IMR-90 (cell line): ENCODE measurements at regions not wholly inside any gene's neighbourhood (a gene's known extent, or its start where the extent isn't known, plus 50 kb on each side); places are given as distances from the start of the nearest gene placed in this dataset.

Experiments
- ATAC-seq: fragments of 200-7000 bp; cut with Tn5 transposase; 2 replicates; pipeline ENCODE4 v1.9.1; 2020; ENCODE audit warnings: low read depth, mild to moderate bottlenecking, moderate library complexity
- BruUV-seq: library from RNA; stranded (reverse); fragments of 400-500 nt; replicated peaks from 2 replicates; lab custom pipeline; 2021; lab: Mats Ljungman, UMichigan
- CTCF ChIA-PET: fragments of 300-600 bp; formaldehyde crosslinking; extraction: SDS; loops from one replicate; lab custom pipeline; 2021; ENCODE audit warnings: antibody characterized with exemption; lab: Yijun Ruan, JAX
- POLR2A ChIA-PET: fragments of 300-600 bp; sonication (Branson Sonifier 250); formaldehyde crosslinking; loops from one replicate; lab custom pipeline; 2022; ENCODE audit warnings: antibody characterized with exemption; ENCODE audit not compliant: unreplicated experiment; lab: Charles Lee
- DNase-seq: peaks from one replicate; pipeline ENCODE4 v3.0.0; 2013
- H2AFZ ChIP-seq: replicated peaks from 2 replicates; pipeline ENCODE3; 2013; ENCODE audit warnings: low read length, mild to moderate bottlenecking; ENCODE audit not compliant: poor library complexity
- H2AK5ac ChIP-seq: 2 replicates; pipeline ENCODE4 v1.6.1; 2013; ENCODE audit warnings: low read depth, low read length, inconsistent platforms
- H2AK9ac ChIP-seq: replicated peaks from 2 replicates; pipeline ENCODE3; 2013; ENCODE audit warnings: mild to moderate bottlenecking, low read depth, low read length, moderate library complexity; ENCODE audit not compliant: poor library complexity
- H2BK120ac ChIP-seq: 2 replicates; pipeline ENCODE4 v1.6.1; 2013; ENCODE audit warnings: low read depth, low read length, inconsistent platforms
- H2BK15ac ChIP-seq: 3 replicates; pipeline ENCODE4 v1.6.1; 2013; ENCODE audit warnings: low read depth, low read length, inconsistent platforms
- H2BK20ac ChIP-seq: 2 replicates; pipeline ENCODE4 v1.6.1; 2013; ENCODE audit warnings: low read depth, mild to moderate bottlenecking, inconsistent platforms, low read length, moderate library complexity
- H2BK5ac ChIP-seq: 2 replicates; pipeline ENCODE4 v1.6.1; 2013; ENCODE audit warnings: mild to moderate bottlenecking, low read depth, low read length, inconsistent platforms; ENCODE audit not compliant: poor library complexity, severe bottlenecking
- H3K14ac ChIP-seq: replicated peaks from 2 replicates; pipeline ENCODE4 v1.6.1; 2013; ENCODE audit warnings: low read depth, low read length, inconsistent platforms
- H3K18ac ChIP-seq: 2 replicates; pipeline ENCODE4 v1.6.1; 2013; ENCODE audit warnings: low read depth, low read length, control low read depth
- H3K23ac ChIP-seq: 2 replicates; pipeline ENCODE4 v1.6.1; 2013; ENCODE audit warnings: low read depth, low read length, inconsistent platforms
- H3K27ac ChIP-seq: 2 replicates; pipeline ENCODE4 v1.5.1; 2013; ENCODE audit warnings: mild to moderate bottlenecking, control low read depth, low read length; ENCODE audit not compliant: insufficient read depth
- H3K27me3 ChIP-seq: 2 replicates; pipeline ENCODE4 v1.6.1; 2013; ENCODE audit warnings: low read length; ENCODE audit not compliant: control insufficient read depth, insufficient read depth
- H3K36me3 ChIP-seq: 2 replicates; pipeline ENCODE4 v1.6.1; 2013; ENCODE audit warnings: low read length, mixed read lengths; ENCODE audit not compliant: control insufficient read depth, insufficient read depth
- H3K4ac ChIP-seq: 2 replicates; pipeline ENCODE4 v1.6.1; 2013; ENCODE audit warnings: low read depth, low read length, inconsistent platforms
- H3K4me1 ChIP-seq: 2 replicates; pipeline ENCODE4 v1.6.1; 2013; ENCODE audit warnings: low read length, mixed read lengths; ENCODE audit not compliant: control insufficient read depth, insufficient read depth
- H3K4me2 ChIP-seq: 2 replicates; pipeline ENCODE4 v1.6.1; 2013; ENCODE audit warnings: low read depth, mild to moderate bottlenecking, control low read depth, low read length, moderate library complexity
- H3K4me3 ChIP-seq: 2 replicates; pipeline ENCODE4 v1.5.1; 2013; ENCODE audit warnings: low read depth, mild to moderate bottlenecking, control low read depth, low read length, moderate library complexity; ENCODE audit not compliant: insufficient read depth
- H3K56ac ChIP-seq: 2 replicates; pipeline ENCODE4 v1.6.1; 2013; ENCODE audit warnings: low read length, inconsistent platforms; ENCODE audit not compliant: insufficient read depth; ENCODE audit errors: extremely low read depth
- H3K79me1 ChIP-seq, 2 experiments: 2 replicates each; pipeline ENCODE4 v1.6.1; 2013; ENCODE audit warnings: low read length in 2 of 2, inconsistent platforms in 1 of 2, low read depth in 1 of 2
- H3K9ac ChIP-seq: 2 replicates; pipeline ENCODE4 v1.6.1; 2013; ENCODE audit warnings: low read depth, low read length, control low read depth
- H3K9me1 ChIP-seq: 2 replicates; pipeline ENCODE4 v1.6.1; 2013; ENCODE audit warnings: low read length, inconsistent platforms; ENCODE audit not compliant: insufficient read depth
- H3K9me3 ChIP-seq: 2 replicates; pipeline ENCODE4 v1.6.1; 2013; ENCODE audit warnings: low read length; ENCODE audit not compliant: control insufficient read depth, insufficient read depth
- H4K20me1 ChIP-seq: 2 replicates; pipeline ENCODE4 v1.6.1; 2013; ENCODE audit warnings: low read length, inconsistent platforms; ENCODE audit not compliant: insufficient read depth
- H4K5ac ChIP-seq: 2 replicates; pipeline ENCODE4 v1.6.1; 2013; ENCODE audit warnings: mild to moderate bottlenecking, low read depth, low read length, control low read depth
- H4K8ac ChIP-seq, 2 experiments: 2 replicates each; pipeline ENCODE4 v1.6.1; 2013; ENCODE audit warnings: low read depth in 2 of 2, low read length in 2 of 2, control low read depth in 1 of 2, inconsistent platforms in 1 of 2
- H4K91ac ChIP-seq: 2 replicates; pipeline ENCODE4 v1.6.1; 2013; ENCODE audit warnings: low read depth, low read length, inconsistent platforms; ENCODE audit not compliant: insufficient read depth
- BHLHE40 ChIP-seq: fragments of 150-350 bp; IDR thresholded peaks from 2 replicates; pipeline ENCODE4 v1.6.1; 2016; ENCODE audit warnings: mild to moderate bottlenecking, low read depth, low read length
- CHD1 ChIP-seq: IDR thresholded peaks from 2 replicates; pipeline ENCODE4 v1.6.1; 2012; ENCODE audit warnings: low read depth, low read length, improper control_type of control experiment
- CTCF ChIP-seq: conservative IDR thresholded peaks from 2 replicates; pipeline ENCODE4 v1.5.1; 2012; ENCODE audit warnings: mild to moderate bottlenecking, low read depth, low read length, improper control_type of control experiment
- ELK1 ChIP-seq: fragments of 150-350 bp; IDR thresholded peaks from 2 replicates; pipeline ENCODE4 v1.6.1; 2016; ENCODE audit warnings: low read depth, mild to moderate bottlenecking, low read length, moderate library complexity, borderline replicate concordance
- FOS ChIP-seq: fragments of 150-350 bp; IDR thresholded peaks from 2 replicates; pipeline ENCODE4 v1.6.1; 2016; ENCODE audit warnings: low read depth, low read length
- MAFK ChIP-seq: IDR thresholded peaks from 2 replicates; pipeline ENCODE4 v1.6.1; 2012; ENCODE audit warnings: low read depth, low read length, improper control_type of control experiment
- MAZ ChIP-seq: IDR thresholded peaks from 2 replicates; pipeline ENCODE4 v1.6.1; 2012; ENCODE audit warnings: low read depth, mild to moderate bottlenecking, low read length, improper control_type of control experiment, moderate library complexity, borderline replicate concordance
- MXI1 ChIP-seq: IDR thresholded peaks from 2 replicates; pipeline ENCODE4 v1.6.1; 2012; ENCODE audit warnings: low read depth, mild to moderate bottlenecking, low read length, moderate library complexity, borderline replicate concordance
- RCOR1 ChIP-seq: IDR thresholded peaks from 2 replicates; pipeline ENCODE4 v1.6.1; 2012; ENCODE audit warnings: mild to moderate bottlenecking, low read length, improper control_type of control experiment; ENCODE audit not compliant: insufficient replicate concordance
- RFX5 ChIP-seq: IDR thresholded peaks from 2 replicates; pipeline ENCODE4 v1.8.0; 2012; ENCODE audit warnings: low read depth, mild to moderate bottlenecking, low read length, moderate library complexity
- USF2 ChIP-seq: fragments of 150-350 bp; IDR thresholded peaks from 2 replicates; pipeline ENCODE4 v1.6.1; 2017; ENCODE audit warnings: mild to moderate bottlenecking, antibody characterized with exemption, low read length, low read depth
- WGBS, 2 experiments: methylation state at CpG; one replicate each; pipeline versions ENCODE4 v1.1.5 to v1.1.7; 2013; ENCODE audit warnings: missing lambda C conversion rate in 2 of 2; ENCODE audit not compliant: insufficient read length in 1 of 2; ENCODE audit errors: extremely low coverage in 2 of 2; 5-methylcytosine and 5-hydroxymethylcytosine counted together
- dilution Hi-C: fragments of 300-500 bp; cut with HindIII; formaldehyde crosslinking; loops from one replicate; pipeline ENCODE4 v1.14.3; 2018; ENCODE audit warnings: low sequenced_read_pairs; ENCODE audit not compliant: unreplicated experiment
- in situ Hi-C: fragments of 300-500 bp; cut with MboI; formaldehyde crosslinking; loops from 3 replicates; pipeline ENCODE4 v1.14.3; 2019; ENCODE audit warnings: low sequenced_read_pairs, inconsistent platforms, mixed read lengths
- intact Hi-C: fragments of 100-400 bp; cut with micrococcal nuclease; formaldehyde crosslinking; loops from 2 replicates; pipeline ENCODE4 v1.10.0; 2022

GRCh38 chr3:106957029-106957428, 420.2 kb upstream of the CCDC54 start:
- Histone ChIP-seq H2AFZ (no peak overlapping the region), H3K4me2 (peak overlapping the region; percentile 59), H3K79me1 (no peaks in the 10 kb centered on the region), H4K8ac (no peak overlapping the region), H3K9ac (no peak overlapping the region), H3K23ac (no peak overlapping the region), H2BK20ac (no peak overlapping the region), H4K91ac (no peak overlapping the region), H2AK9ac (no peak overlapping the region), H3K4ac (no peak overlapping the region), H2BK120ac (no peak overlapping the region), H3K27ac (no peak overlapping the region), H4K20me1 (no peaks in the 10 kb centered on the region), H2BK15ac (no peak overlapping the region), H3K14ac (no peak overlapping the region), H3K9me3 (no peaks in the 10 kb centered on the region), H3K4me1 (peaks cover 2% of the 10 kb centered on the region; the same call in 1 of the 2 replicates), H3K36me3 (no peaks in the 10 kb centered on the region), H3K4me3 (no peak overlapping the region), H3K56ac (no peak overlapping the region), H2AK5ac (no peak overlapping the region), H4K5ac (no peak overlapping the region), H2BK5ac (no peak overlapping the region), H3K9me1 (no peaks in the 10 kb centered on the region), H3K18ac (peak overlapping the region; percentile 64; the same call in 1 of the 2 replicates), H3K27me3 (no peaks in the 10 kb centered on the region)
- BruUV-seq = no TSS peak
- DNase-seq (peak; percentile 89), ATAC-seq (peak; percentile 99)
- TF ChIP-seq USF2 = no peak
- no peak for TF ChIP-seq CTCF
- no peak for TF ChIP-seq FOS
- TF ChIP-seq MAZ = no peak
- TF ChIP-seq RCOR1 = no peak
- no peak for TF ChIP-seq MXI1
- TF ChIP-seq CHD1 = no peak
- no peak for TF ChIP-seq ELK1
- TF ChIP-seq BHLHE40 = no peak
- TF ChIP-seq MAFK = no peak
- no peak for TF ChIP-seq RFX5
- intact Hi-C loops (no loop called here), dilution Hi-C loops (no loop called here), in situ Hi-C loops (no loop called here)
- POLR2A ChIA-PET = no interaction called here
- no CpG with 5 or more reads among the region's 3 CpGs for WGBS, 2 experiments
- CTCF ChIA-PET = no interaction called here
